22Rv1 (cell line): ENCODE measurements at regions not wholly inside any gene's neighbourhood (a gene's known extent, or its start where the extent isn't known, plus 50 kb on each side); places are given as distances from the start of the nearest gene placed in this dataset.
"Not testable (repeated sequence)": the region's sequence is repeated elsewhere in the genome, so short reads cannot be mapped to it uniquely, and the experiment has no call there.

ENCODE experiments used
- H3K27ac ChIP-seq: fragments of 450-650 bp; 2 replicates; pipeline ENCODE4 v1.5.1; 2017
- ZFX ChIP-seq: fragments of 450-650 bp; IDR thresholded peaks from 2 replicates; pipeline ENCODE4 v1.6.1; 2017; ENCODE audit warnings: antibody characterized with exemption, borderline replicate concordance
- TF ChIP-seq, protein P1 (sequence below): fragments of 450-650 bp; IDR thresholded peaks from 2 replicates; pipeline ENCODE4 v1.5.1; 2017; ENCODE audit warnings: mild to moderate bottlenecking

GRCh38 chr5:39654715-39655114, 229.9 kb upstream of the DAB2 start:
- no peak for TF ChIP-seq ZFX
- TF ChIP-seq, protein P1, sequence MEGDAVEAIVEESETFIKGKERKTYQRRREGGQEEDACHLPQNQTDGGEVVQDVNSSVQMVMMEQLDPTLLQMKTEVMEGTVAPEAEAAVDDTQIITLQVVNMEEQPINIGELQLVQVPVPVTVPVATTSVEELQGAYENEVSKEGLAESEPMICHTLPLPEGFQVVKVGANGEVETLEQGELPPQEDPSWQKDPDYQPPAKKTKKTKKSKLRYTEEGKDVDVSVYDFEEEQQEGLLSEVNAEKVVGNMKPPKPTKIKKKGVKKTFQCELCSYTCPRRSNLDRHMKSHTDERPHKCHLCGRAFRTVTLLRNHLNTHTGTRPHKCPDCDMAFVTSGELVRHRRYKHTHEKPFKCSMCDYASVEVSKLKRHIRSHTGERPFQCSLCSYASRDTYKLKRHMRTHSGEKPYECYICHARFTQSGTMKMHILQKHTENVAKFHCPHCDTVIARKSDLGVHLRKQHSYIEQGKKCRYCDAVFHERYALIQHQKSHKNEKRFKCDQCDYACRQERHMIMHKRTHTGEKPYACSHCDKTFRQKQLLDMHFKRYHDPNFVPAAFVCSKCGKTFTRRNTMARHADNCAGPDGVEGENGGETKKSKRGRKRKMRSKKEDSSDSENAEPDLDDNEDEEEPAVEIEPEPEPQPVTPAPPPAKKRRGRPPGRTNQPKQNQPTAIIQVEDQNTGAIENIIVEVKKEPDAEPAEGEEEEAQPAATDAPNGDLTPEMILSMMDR: no peak
- no peak overlapping the region for H3K27ac ChIP-seq

GRCh38 chr5:39652481-39652880, 227.7 kb upstream of the DAB2 start:
- not testable (repeated sequence) for H3K27ac ChIP-seq

GRCh38 chr5:39652036-39652435, 227.3 kb upstream of the DAB2 start:
- H3K27ac ChIP-seq: no peak overlapping the region
- TF ChIP-seq, protein P1: no peak
- TF ChIP-seq ZFX: no peak

DNA sequence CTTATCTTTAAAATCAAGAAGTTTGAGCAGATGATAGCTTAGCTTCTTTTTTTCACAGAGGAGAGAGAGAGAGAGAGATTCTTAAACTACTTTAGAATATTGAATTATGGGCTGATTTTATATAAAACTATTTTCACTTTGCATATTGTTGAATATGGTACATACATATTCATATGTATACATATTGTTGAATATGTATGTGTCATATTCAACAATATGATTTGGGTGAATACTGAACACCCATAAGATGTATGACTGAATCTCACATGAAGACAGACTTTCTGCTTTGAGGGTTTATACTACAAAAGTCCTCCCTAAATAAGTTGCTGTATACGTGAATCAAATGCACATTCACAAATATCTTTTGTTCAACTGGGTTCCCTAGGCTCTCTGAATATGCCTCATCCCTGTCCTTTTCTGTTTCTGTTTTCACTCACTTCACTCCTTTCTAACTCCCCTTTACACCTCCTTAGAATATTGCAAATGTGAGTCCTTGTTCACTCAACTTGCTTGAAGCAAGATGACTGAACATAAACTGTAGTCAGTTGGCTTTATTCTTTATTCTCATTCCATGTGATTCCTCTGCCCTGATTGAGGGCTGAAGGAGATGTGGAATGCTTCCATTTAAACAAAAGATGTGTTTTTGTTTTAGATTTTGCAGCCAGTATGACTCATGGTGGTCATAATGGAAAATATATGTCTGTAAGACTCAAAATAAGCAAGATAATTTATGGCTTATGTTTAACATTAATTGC, 225.4 kb upstream of the DAB2 start:
- TF ChIP-seq ZFX: no peak
- TF ChIP-seq, protein P1: no peak
- no peak overlapping the region for H3K27ac ChIP-seq

GRCh38 chr5:39648848-39649227, 224.1 kb upstream of the DAB2 start:
- TF ChIP-seq ZFX: no peak
- TF ChIP-seq, protein P1: no peak; the same call in 1 of the 2 replicates
- no peak overlapping the region for H3K27ac ChIP-seq

DNA sequence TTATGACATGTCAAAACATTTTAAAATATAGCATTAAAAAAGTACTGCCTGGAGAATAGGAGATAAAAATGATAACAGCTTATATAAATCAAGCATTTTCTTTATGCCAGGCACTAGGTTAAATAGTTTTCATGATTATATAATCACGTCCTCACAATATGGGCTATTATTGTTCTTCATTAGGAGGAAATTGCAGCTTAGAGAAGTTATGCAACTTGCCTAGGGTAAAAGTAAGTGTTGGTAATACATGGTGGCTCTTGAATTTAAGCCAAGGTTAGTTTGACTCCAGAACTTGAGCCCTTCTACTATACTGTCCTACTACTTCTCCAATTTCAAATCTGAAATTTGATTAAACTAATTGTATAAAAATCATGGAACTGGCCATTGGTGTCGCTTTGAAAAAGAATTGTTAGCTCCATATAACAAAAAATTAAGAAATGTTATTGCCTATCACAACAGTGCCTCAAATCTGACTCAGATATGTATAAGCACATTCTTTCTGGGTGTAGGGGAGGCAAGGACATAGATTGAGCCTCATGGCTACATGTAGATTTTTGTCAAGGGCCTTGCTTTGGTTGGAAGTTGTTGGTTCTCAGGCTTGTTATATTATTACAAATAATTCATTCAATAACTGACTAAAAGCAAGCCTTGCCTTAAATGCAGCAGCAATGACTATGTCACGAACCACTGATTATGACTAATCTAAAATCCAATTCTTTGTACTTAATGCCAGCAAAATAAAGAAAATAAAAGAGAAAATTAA, 223.5 kb upstream of the DAB2 start:
- no peak overlapping the region for H3K27ac ChIP-seq
- TF ChIP-seq, protein P1: no peak

- TF ChIP-seq, protein P1: no peak
- no peak for TF ChIP-seq ZFX
- no peak overlapping the region for H3K27ac ChIP-seq
These were observed 215.8 kb upstream of the DAB2 start for GRCh38 chr5:39640552-39640951.
